ENCODE measurements at regions not wholly inside any gene's neighbourhood (a gene's known extent, or its start where the extent isn't known, plus 50 kb on each side); places are given as distances from the start of the nearest gene placed in this dataset.

DNA sequence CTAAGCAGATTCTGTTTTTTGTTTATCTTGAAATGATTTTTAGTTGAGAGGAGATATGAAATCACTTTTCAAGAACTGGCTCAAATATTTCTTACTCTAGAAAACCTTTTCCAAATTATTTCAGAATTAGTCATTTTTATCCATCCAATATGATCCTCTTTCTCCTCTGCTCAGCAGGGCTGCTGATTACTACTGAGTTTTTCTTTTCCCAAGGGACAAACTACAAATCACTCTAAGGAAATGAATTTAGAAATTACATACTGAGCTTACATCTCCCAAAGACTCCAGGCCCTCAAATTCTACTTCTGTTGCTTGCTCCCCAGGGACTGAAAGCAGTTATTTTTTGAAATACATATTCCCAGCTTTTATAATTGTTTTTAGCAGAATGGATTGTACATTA lies 87.4 kb upstream of the UFM1 start:
- Histone ChIP-seq H2AFZ (ENCODE audit: low read length) (no peak overlapping the region), H3K79me2 (ENCODE audit: insufficient read depth, low read length) (no peaks in the 10 kb centered on the region), H4K20me1 (ENCODE audit: insufficient read depth, low read length, poor library complexity, severe bottlenecking) (no peaks in the 10 kb centered on the region), H3K4me1 (ENCODE audit: insufficient read depth, low read length, poor library complexity, severe bottlenecking) (no peaks in the 10 kb centered on the region), H3K9ac (ENCODE audit: low read depth, low read length, poor library complexity, severe bottlenecking) (no peak overlapping the region), H3K9me2 (replicated peaks; ENCODE audit: low read depth, low read length) (no peaks in the 10 kb centered on the region), H3K4me3 (ENCODE audit: low read length, poor library complexity, severe bottlenecking) (no peak overlapping the region), H3K9me3 (ENCODE audit: insufficient read depth, low read depth, low read length) (no peaks in the 10 kb centered on the region), H3K4me2 (ENCODE audit: low read depth, low read length, poor library complexity, severe bottlenecking) (no peak overlapping the region), H3K36me3 (ENCODE audit: insufficient read depth, low read length) (no peaks in the 10 kb centered on the region), H3F3A (ENCODE audit: low read depth) (no peaks in the 10 kb centered on the region), H3K27me3 (ENCODE audit: insufficient read depth, low read length, poor library complexity, severe bottlenecking) (no peaks in the 10 kb centered on the region)
- TF ChIP-seq EZH2phosphoT487 (IDR thresholded peaks at IDR 0.05; ENCODE audit: borderline replicate concordance), result no peak
- TF ChIP-seq, protein P1, sequence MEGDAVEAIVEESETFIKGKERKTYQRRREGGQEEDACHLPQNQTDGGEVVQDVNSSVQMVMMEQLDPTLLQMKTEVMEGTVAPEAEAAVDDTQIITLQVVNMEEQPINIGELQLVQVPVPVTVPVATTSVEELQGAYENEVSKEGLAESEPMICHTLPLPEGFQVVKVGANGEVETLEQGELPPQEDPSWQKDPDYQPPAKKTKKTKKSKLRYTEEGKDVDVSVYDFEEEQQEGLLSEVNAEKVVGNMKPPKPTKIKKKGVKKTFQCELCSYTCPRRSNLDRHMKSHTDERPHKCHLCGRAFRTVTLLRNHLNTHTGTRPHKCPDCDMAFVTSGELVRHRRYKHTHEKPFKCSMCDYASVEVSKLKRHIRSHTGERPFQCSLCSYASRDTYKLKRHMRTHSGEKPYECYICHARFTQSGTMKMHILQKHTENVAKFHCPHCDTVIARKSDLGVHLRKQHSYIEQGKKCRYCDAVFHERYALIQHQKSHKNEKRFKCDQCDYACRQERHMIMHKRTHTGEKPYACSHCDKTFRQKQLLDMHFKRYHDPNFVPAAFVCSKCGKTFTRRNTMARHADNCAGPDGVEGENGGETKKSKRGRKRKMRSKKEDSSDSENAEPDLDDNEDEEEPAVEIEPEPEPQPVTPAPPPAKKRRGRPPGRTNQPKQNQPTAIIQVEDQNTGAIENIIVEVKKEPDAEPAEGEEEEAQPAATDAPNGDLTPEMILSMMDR (conservative IDR thresholded peaks at IDR 0.05; ENCODE audit: low read length), result no peak

DNA sequence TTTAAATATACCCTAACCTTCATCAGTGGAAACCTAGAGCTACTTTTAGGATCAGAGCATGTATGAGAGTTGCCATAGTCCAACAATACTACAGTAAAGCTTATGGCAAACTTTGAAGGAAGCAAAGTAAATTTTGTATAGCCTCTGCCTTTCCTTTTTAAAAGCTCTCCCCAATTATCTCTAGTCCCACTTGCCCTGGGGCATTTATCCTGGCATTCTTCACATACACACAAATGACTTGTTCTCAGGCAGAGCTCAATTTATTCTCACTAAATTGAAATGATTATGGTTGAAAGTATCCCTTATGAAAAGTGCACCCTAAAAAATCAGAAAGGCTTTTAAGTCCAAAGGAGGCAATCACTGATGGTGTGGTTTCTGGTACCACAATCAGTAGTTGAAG lies 94.1 kb upstream of the UFM1 start:
- Histone ChIP-seq H3K4me3 (ENCODE audit: low read length, poor library complexity, severe bottlenecking) (no peak overlapping the region), H3K4me2 (ENCODE audit: low read depth, low read length, poor library complexity, severe bottlenecking) (no peak overlapping the region), H3K9me3 (ENCODE audit: insufficient read depth, low read depth, low read length) (no peaks in the 10 kb centered on the region), H3K36me3 (ENCODE audit: insufficient read depth, low read length) (no peaks in the 10 kb centered on the region), H3F3A (ENCODE audit: low read depth) (no peaks in the 10 kb centered on the region), H3K79me2 (ENCODE audit: insufficient read depth, low read length) (no peaks in the 10 kb centered on the region), H2AFZ (ENCODE audit: low read length) (no peak overlapping the region), H3K9me2 (replicated peaks; ENCODE audit: low read depth, low read length) (no peaks in the 10 kb centered on the region), H3K27me3 (ENCODE audit: insufficient read depth, low read length, poor library complexity, severe bottlenecking) (no peaks in the 10 kb centered on the region), H3K9ac (ENCODE audit: low read depth, low read length, poor library complexity, severe bottlenecking) (no peak overlapping the region), H3K4me1 (ENCODE audit: insufficient read depth, low read length, poor library complexity, severe bottlenecking) (no peaks in the 10 kb centered on the region), H4K20me1 (ENCODE audit: insufficient read depth, low read length, poor library complexity, severe bottlenecking) (no peaks in the 10 kb centered on the region)
- TF ChIP-seq, protein P1 (conservative IDR thresholded peaks at IDR 0.05; ENCODE audit: low read length), result no peak
- no peak for TF ChIP-seq EZH2phosphoT487 (IDR thresholded peaks at IDR 0.05; ENCODE audit: borderline replicate concordance)

DNA sequence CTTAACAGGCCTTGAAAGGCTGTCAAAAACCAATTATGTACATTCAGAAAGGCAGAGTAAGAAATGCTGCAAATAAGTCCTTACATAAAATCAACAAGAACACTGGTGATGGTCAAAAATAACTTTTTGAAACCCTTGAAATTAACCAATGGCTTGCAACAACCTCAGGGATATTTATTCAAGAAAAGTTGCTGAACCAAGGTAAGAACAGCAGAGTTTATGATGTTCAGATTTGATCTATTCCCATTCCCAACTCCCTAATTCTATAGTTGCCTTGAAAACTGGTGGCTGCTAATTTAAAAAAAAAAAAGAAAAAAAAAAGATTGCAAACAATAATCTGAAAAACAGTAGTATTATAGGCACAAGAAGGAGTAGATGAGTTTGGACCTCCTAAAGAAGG lies 109.8 kb upstream of the UFM1 start:
- Histone ChIP-seq H3K9ac (ENCODE audit: low read depth, low read length, poor library complexity, severe bottlenecking) (no peak overlapping the region), H3K36me3 (ENCODE audit: insufficient read depth, low read length) (no peaks in the 10 kb centered on the region), H3K4me2 (ENCODE audit: low read depth, low read length, poor library complexity, severe bottlenecking) (no peak overlapping the region), H3K27me3 (ENCODE audit: insufficient read depth, low read length, poor library complexity, severe bottlenecking) (no peaks in the 10 kb centered on the region), H2AFZ (ENCODE audit: low read length) (no peak overlapping the region), H3K4me1 (ENCODE audit: insufficient read depth, low read length, poor library complexity, severe bottlenecking) (no peaks in the 10 kb centered on the region), H3K79me2 (ENCODE audit: insufficient read depth, low read length) (no peaks in the 10 kb centered on the region), H3K9me3 (ENCODE audit: insufficient read depth, low read depth, low read length) (no peaks in the 10 kb centered on the region), H3K4me3 (ENCODE audit: low read length, poor library complexity, severe bottlenecking) (no peak overlapping the region), H3F3A (ENCODE audit: low read depth) (no peaks in the 10 kb centered on the region), H4K20me1 (ENCODE audit: insufficient read depth, low read length, poor library complexity, severe bottlenecking) (no peaks in the 10 kb centered on the region), H3K9me2 (replicated peaks; ENCODE audit: low read depth, low read length) (no peaks in the 10 kb centered on the region)
- TF ChIP-seq, protein P1 (conservative IDR thresholded peaks at IDR 0.05; ENCODE audit: low read length), result no peak

All from Loucy (cell line).